ENCODE measurements at regions not wholly inside any gene's neighbourhood (a gene's known extent, or its start where the extent isn't known, plus 50 kb on each side); places are given as distances from the start of the nearest gene placed in this dataset.
"Not testable (repeated sequence)": the region's sequence is repeated elsewhere in the genome, so short reads cannot be mapped to it uniquely, and the experiment has no call there.

GRCh38 chr6:106788761-106789160, 159.4 kb downstream of the QRSL1 start:
- peaks cover 19% of the 10 kb centered on the region for H3K27me3 Mint-ChIP-seq
- H3K36me3 Mint-ChIP-seq (ENCODE audit: low read depth), result no peaks in the 10 kb centered on the region
- H3K4me1 Mint-ChIP-seq, result no peaks in the 10 kb centered on the region
- no peak for ATAC-seq (replicated peaks)
- H3K27ac Mint-ChIP-seq, result no peak overlapping the region
- H3K9me3 Mint-ChIP-seq, result no peaks in the 10 kb centered on the region
- H3K4me3 Mint-ChIP-seq, result no peak overlapping the region

DNA sequence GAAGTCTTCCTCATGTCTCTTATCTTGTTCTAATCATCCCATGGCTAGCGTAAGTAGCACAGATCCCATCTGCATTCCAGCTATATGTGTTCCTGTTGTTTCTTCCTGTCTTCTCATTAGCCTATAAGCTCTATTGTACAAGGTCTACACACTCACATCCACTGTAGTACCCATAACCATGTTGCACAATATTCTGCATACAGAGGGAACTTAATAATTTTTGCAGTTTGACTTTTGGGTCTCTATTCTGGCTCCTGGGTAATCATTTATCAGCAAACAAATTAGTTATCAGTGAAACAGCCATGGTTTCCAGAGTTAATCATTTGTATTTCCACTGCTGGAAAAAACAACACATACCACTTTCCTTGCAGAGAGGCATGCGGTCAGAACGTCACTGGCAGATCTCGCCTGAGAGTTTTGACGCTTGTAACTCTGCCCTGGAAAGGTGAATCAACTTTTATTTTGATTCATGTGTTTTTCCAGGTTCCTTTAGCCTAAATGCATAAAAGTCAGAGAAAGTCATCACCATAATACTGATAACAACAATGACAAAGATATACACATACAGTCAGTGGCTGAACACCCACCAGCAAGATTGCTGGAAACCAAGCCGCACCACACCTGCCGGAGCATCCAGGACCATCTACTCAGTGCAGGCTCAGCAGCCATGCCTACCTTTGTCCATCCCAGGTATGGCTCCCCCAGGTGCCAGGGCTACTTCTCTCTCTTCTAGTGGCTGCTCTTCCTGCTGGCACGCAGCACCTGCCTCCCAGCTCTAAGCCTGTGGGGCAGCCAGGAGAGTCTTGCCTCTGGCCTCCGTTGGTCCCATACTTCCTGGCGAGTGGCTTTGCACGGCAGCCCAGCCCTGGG, 158.2 kb downstream of the QRSL1 start:
- Mint-ChIP-seq H3K4me1 (no peaks in the 10 kb centered on the region), H3K27me3 (peaks cover 15% of the 10 kb centered on the region), H3K4me3 (no peak overlapping the region), H3K27ac (no peak overlapping the region), H3K9me3 (no peaks in the 10 kb centered on the region), H3K36me3 (ENCODE audit: low read depth) (no peaks in the 10 kb centered on the region)
- no peak for ATAC-seq (replicated peaks)

GRCh38 chr6:106785298-106785697, 155.9 kb downstream of the QRSL1 start:
- H3K27ac Mint-ChIP-seq, result no peak overlapping the region
- peaks cover 4% of the 10 kb centered on the region for H3K9me3 Mint-ChIP-seq

GRCh38 chr6:106783640-106784566, 154.5 kb downstream of the QRSL1 start:
- H3K4me1 Mint-ChIP-seq, result no peaks in the 10 kb centered on the region
- H3K27ac Mint-ChIP-seq, result no peak overlapping the region
- peaks cover 27% of the 10 kb centered on the region for H3K27me3 Mint-ChIP-seq

More at GRCh38 chr6:106785298-106785697, 155.9 kb downstream of the QRSL1 start:
- H3K36me3 Mint-ChIP-seq (ENCODE audit: low read depth), result no peaks in the 10 kb centered on the region
- peaks cover 15% of the 10 kb centered on the region for H3K27me3 Mint-ChIP-seq
- H3K4me3 Mint-ChIP-seq, result no peak overlapping the region
- H3K4me1 Mint-ChIP-seq, result no peaks in the 10 kb centered on the region
- no peak for ATAC-seq (replicated peaks)

DNA sequence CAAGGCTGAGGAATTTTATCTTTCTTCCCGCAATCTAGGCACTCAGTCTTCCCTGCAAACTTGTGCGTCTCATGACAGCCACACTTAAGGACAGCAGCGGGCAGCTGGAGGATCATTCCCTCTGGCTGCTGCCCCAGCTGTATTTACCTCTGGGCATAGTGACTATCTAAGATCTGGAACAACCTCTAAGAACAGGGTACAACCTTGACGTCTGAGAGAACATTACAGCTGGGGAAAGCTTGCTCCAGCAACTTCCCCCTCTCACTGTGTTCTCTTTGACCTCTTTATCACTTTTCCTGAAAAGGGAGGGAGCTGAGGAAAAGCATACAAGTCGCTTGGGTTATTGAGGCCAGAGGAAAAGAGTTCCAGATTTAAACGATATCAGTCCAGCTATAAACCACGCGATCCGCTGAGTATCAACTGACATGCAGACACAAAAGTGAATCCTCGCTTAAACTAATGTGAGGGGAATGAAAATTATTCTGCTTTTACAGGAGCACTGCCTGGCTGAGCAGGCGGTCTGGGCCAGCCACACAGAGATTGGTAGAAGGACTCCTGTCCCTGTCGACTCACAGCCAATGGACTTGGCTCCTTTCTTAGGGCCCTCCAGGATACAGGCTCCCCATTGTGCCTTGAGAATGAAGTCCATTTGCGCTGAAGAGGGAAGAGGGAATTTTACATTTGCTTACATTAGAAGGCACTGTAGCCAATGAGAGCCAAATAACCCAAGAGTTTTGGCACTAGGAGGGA, 153.3 kb downstream of the QRSL1 start:
- Mint-ChIP-seq H3K27me3 (peaks cover 25% of the 10 kb centered on the region), H3K9me3 (peaks cover 17% of the 10 kb centered on the region), H3K27ac (no peak overlapping the region), H3K4me3 (no peak overlapping the region), H3K4me1 (no peaks in the 10 kb centered on the region), H3K36me3 (ENCODE audit: low read depth) (no peaks in the 10 kb centered on the region)
- no peak for ATAC-seq (replicated peaks)

More at GRCh38 chr6:106783640-106784566, 154.5 kb downstream of the QRSL1 start:
- peaks cover 13% of the 10 kb centered on the region for H3K9me3 Mint-ChIP-seq
- H3K36me3 Mint-ChIP-seq (ENCODE audit: low read depth), result no peaks in the 10 kb centered on the region
- no peak for ATAC-seq (replicated peaks)
- no peak overlapping the region for H3K4me3 Mint-ChIP-seq

DNA sequence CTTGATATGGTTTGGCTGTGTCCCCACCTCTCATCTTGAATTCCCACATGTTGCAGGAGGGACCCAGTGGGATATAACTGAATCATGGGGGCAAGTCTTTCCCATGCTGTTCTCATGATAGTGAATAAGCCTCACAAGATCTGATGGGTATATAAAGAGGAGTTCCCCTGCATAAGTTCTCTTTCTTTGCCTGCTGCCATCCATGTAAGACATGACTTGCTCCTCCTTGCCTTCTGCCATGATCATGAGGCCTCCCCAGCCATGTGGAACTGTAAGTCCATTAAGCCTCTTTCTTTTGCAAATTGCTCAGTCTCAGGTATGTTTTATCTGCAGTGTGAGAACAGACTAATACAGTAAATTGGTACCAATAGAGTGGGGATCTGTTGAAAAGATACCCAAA, 150.2 kb downstream of the QRSL1 start:
- H3K4me1 Mint-ChIP-seq; ATAC-seq (replicated peaks); H3K4me3 Mint-ChIP-seq; H3K36me3 Mint-ChIP-seq (ENCODE audit: low read depth); H3K27ac Mint-ChIP-seq: not testable (repeated sequence)
- H3K27me3 Mint-ChIP-seq, result peaks cover 26% of the 10 kb centered on the region
- H3K9me3 Mint-ChIP-seq, result peaks cover 17% of the 10 kb centered on the region

GRCh38 chr6:106778943-106779342, 149.6 kb downstream of the QRSL1 start:
- H3K9me3 Mint-ChIP-seq, result peaks cover 17% of the 10 kb centered on the region
- ATAC-seq (replicated peaks), result no peak
- no peaks in the 10 kb centered on the region for H3K36me3 Mint-ChIP-seq (ENCODE audit: low read depth)
- no peak overlapping the region for H3K4me3 Mint-ChIP-seq
- no peak overlapping the region for H3K27ac Mint-ChIP-seq
- H3K4me1 Mint-ChIP-seq, result no peaks in the 10 kb centered on the region
- H3K27me3 Mint-ChIP-seq, result peaks cover 26% of the 10 kb centered on the region

- peaks cover 16% of the 10 kb centered on the region for H3K27me3 Mint-ChIP-seq
- ATAC-seq (replicated peaks), result no peak
- H3K27ac Mint-ChIP-seq, result no peak overlapping the region
- peaks cover 5% of the 10 kb centered on the region for H3K9me3 Mint-ChIP-seq
- no peaks in the 10 kb centered on the region for H3K4me1 Mint-ChIP-seq
- no peaks in the 10 kb centered on the region for H3K36me3 Mint-ChIP-seq (ENCODE audit: low read depth)
- H3K4me3 Mint-ChIP-seq, result no peak overlapping the region
Observed at GRCh38 chr6:106773996-106774629, 144.7 kb downstream of the QRSL1 start.

DNA sequence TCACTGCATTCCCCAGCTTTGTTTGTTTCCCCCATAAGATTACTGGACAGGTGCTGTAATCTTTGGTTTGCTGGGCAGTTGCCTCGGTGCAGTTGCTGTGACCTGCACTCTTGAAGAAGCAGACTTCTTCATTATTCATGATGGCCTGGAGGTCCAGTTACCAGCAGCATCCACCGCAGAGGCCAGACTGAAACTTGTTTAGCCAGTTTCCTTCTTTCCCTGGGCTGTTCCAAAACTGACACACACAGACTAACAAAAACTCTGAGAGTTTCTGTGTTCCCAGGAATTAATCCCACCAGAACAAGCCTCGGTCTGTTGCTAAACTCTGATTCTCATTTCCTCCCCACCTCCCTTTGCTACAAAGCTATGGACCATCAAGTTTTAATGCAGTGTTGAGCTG, 144.1 kb downstream of the QRSL1 start:
- peaks cover 12% of the 10 kb centered on the region for H3K27me3 Mint-ChIP-seq
- H3K4me3 Mint-ChIP-seq, result no peak overlapping the region
- no peak for ATAC-seq (replicated peaks)
- no peaks in the 10 kb centered on the region for H3K36me3 Mint-ChIP-seq (ENCODE audit: low read depth)
- H3K4me1 Mint-ChIP-seq, result no peaks in the 10 kb centered on the region
- no peaks in the 10 kb centered on the region for H3K9me3 Mint-ChIP-seq
- H3K27ac Mint-ChIP-seq, result no peak overlapping the region

GRCh38 chr6:106772270-106773142, 143.1 kb downstream of the QRSL1 start:
- Mint-ChIP-seq H3K4me1 (no peaks in the 10 kb centered on the region), H3K27ac (no peak overlapping the region), H3K36me3 (ENCODE audit: low read depth) (no peaks in the 10 kb centered on the region), H3K27me3 (peaks cover 12% of the 10 kb centered on the region), H3K9me3 (no peaks in the 10 kb centered on the region), H3K4me3 (no peak overlapping the region)
- no peak for ATAC-seq (replicated peaks)

DNA sequence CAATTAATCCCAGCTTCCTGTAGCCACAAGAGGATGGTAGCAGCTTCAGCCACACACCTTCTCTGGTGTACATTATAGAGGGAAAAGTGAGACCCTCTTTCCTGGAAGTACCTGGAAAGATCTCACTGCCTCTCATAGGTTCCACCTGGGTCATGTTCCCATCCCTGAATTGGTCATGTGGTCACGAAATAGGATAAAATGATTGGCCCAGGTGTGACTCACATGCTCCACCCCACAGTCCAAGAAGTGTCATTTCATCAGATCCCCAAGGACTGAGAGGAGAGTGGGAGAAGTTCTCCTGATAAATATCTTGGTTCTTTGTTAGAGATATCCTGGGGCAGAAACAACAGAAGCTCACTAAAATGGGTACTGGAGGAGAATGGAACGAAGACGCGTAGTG, 142.4 kb downstream of the QRSL1 start:
- H3K27ac Mint-ChIP-seq, result no peak overlapping the region
- H3K4me1 Mint-ChIP-seq, result no peaks in the 10 kb centered on the region
- ATAC-seq (replicated peaks), result no peak
- H3K9me3 Mint-ChIP-seq, result no peaks in the 10 kb centered on the region
- H3K36me3 Mint-ChIP-seq (ENCODE audit: low read depth), result no peaks in the 10 kb centered on the region
- H3K4me3 Mint-ChIP-seq, result no peak overlapping the region
- H3K27me3 Mint-ChIP-seq, result peaks cover 6% of the 10 kb centered on the region

DNA sequence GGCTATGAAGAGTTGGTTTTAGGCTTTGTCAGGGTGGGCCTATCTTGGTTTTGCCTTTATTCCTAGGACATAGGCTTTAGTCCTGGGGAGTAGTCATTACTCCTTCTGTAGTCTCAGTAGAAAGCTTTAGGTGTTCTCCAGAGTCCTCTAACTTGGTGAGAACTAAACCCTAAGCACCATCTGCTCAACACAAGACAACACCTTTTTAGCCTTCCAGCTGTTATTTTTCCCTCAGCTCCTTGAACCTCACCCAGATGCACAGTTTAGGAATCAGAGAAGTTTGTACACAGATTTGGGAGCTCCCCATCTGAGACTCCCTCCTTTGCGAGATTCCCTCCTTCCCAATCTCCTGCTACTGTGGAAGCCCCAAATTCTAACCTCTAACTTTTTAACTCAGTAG, 141.3 kb downstream of the QRSL1 start:
- H3K4me1 Mint-ChIP-seq, result no peaks in the 10 kb centered on the region
- H3K27me3 Mint-ChIP-seq, result peaks cover 4% of the 10 kb centered on the region
- H3K27ac Mint-ChIP-seq, result no peak overlapping the region
- no peak overlapping the region for H3K4me3 Mint-ChIP-seq
- no peaks in the 10 kb centered on the region for H3K36me3 Mint-ChIP-seq (ENCODE audit: low read depth)
- H3K9me3 Mint-ChIP-seq, result no peaks in the 10 kb centered on the region
- ATAC-seq (replicated peaks), result no peak

DNA sequence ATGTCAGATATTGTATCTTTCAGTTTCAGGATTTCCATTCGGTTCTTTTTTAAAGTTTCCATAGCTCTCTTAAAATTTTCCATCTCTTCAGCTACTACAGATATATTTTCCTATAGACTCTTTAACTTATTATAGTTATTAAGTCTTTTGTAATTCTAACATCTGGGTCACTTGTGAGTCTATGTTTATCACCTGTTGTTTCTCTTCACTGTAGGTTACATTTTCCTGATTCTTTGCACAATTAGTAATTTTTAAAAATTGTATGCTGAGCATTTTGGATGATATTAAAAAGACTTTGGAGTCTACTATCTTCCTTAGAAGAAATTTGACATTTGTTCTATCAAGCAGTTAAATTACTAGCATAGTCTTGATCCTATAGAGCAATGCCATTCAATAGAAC, 140.7 kb downstream of the QRSL1 start:
- Mint-ChIP-seq H3K4me3 (no peak overlapping the region), H3K36me3 (ENCODE audit: low read depth) (no peaks in the 10 kb centered on the region), H3K27me3 (peaks cover 4% of the 10 kb centered on the region), H3K9me3 (no peaks in the 10 kb centered on the region), H3K4me1 (no peaks in the 10 kb centered on the region), H3K27ac (no peak overlapping the region)
- ATAC-seq (replicated peaks), result no peak

All from activated T-helper 17 cell treated with anti-CD3 and anti-CD28 coated beads, Interleukin-2, amount 50 U/mL, for 72 hours (primary cell).